Keratinocyte (primary cell): ENCODE measurements at regions not wholly inside any gene's neighbourhood (a gene's known extent, or its start where the extent isn't known, plus 50 kb on each side); places are given as distances from the start of the nearest gene placed in this dataset.

Experiments used
- DNase-seq: peaks from one replicate; pipeline ENCODE4 v3.0.0-alpha.2; 2011; ENCODE audit warnings: low read depth, missing footprints, low spot score
- FAIRE-seq: peaks from 2 replicates; lab custom pipeline; 2011; peaks lifted over from hg19 to GRCh38; lab: Jason Lieb, UNC
- H2AFZ ChIP-seq: 2 replicates; pipeline ENCODE4 v1.6.0; 2012; ENCODE audit warnings: low read length, control low read depth, inconsistent platforms; ENCODE audit not compliant: control insufficient read depth
- H3K27ac ChIP-seq: 2 replicates; pipeline ENCODE4 v1.5.1; 2011; ENCODE audit warnings: low read length; ENCODE audit not compliant: control insufficient read depth, insufficient read depth
- H3K27me3 ChIP-seq: 3 replicates; pipeline ENCODE4 v1.6.0; 2011; ENCODE audit warnings: low read length; ENCODE audit not compliant: control insufficient read depth, insufficient read depth; ENCODE audit errors: extremely low read depth
- H3K36me3 ChIP-seq, 2 experiments: 2 replicates in 1 of 2; 3 replicates in 1 of 2; pipeline ENCODE4 v1.5.1; 2011; ENCODE audit warnings: low read length in 2 of 2, mild to moderate bottlenecking in 1 of 2; ENCODE audit not compliant: control insufficient read depth in 2 of 2, insufficient read depth in 2 of 2; ENCODE audit errors: extremely low read depth in 1 of 2
- H3K4me1 ChIP-seq: 3 replicates; pipeline ENCODE4 v1.5.1; 2011; ENCODE audit warnings: low read length; ENCODE audit not compliant: control insufficient read depth, insufficient read depth; ENCODE audit errors: extremely low read depth
- H3K4me2 ChIP-seq: 3 replicates; pipeline ENCODE4 v1.6.0; 2011; ENCODE audit warnings: low read depth, low read length; ENCODE audit not compliant: control insufficient read depth, insufficient read depth; ENCODE audit errors: extremely low read depth
- H3K4me3 ChIP-seq, 3 experiments: fragments of 200-600 bp in 1 of 3; sonication (generic) in 1 of 3; 2 replicates in 2 of 3; 3 replicates in 1 of 3; pipeline ENCODE4 v1.5.1; 2011 to 2016; ENCODE audit warnings: low read length in 3 of 3, mild to moderate bottlenecking in 3 of 3, control low read depth in 2 of 3, inconsistent platforms in 1 of 3, low read depth in 1 of 3, mixed read lengths in 1 of 3, mixed run types in 1 of 3, moderate library complexity in 1 of 3; ENCODE audit not compliant: control insufficient read depth in 2 of 3, insufficient read depth in 2 of 3; ENCODE audit errors: extremely low read depth in 1 of 3
- H3K79me2 ChIP-seq: 2 replicates; pipeline ENCODE4 v1.6.0; 2012; ENCODE audit warnings: low read length; ENCODE audit not compliant: control insufficient read depth, insufficient read depth
- H3K9ac ChIP-seq: 3 replicates; pipeline ENCODE4 v1.6.0; 2011; ENCODE audit warnings: low read length; ENCODE audit not compliant: control insufficient read depth, insufficient read depth; ENCODE audit errors: extremely low read depth
- H3K9me1 ChIP-seq: 3 replicates; pipeline ENCODE4 v1.6.0; 2011; ENCODE audit warnings: low read length; ENCODE audit not compliant: control insufficient read depth, insufficient read depth; ENCODE audit errors: extremely low read depth
- H3K9me3 ChIP-seq: 2 replicates; pipeline ENCODE4 v1.5.1; 2012; ENCODE audit warnings: low read depth, low read length; ENCODE audit not compliant: control insufficient read depth
- H4K20me1 ChIP-seq: 3 replicates; pipeline ENCODE4 v1.6.0; 2011; ENCODE audit warnings: low read length; ENCODE audit not compliant: control insufficient read depth, insufficient read depth; ENCODE audit errors: extremely low read depth
- CTCF ChIP-seq, 3 experiments: IDR thresholded peaks in 1 of 3; conservative IDR thresholded peaks in 1 of 3; optimal IDR thresholded peaks in 1 of 3; 2 replicates in 2 of 3; 3 replicates in 1 of 3; pipeline versions ENCODE3 to v1.5.1; 2011; ENCODE audit warnings: low read length in 3 of 3, mild to moderate bottlenecking in 3 of 3, moderate library complexity in 2 of 3, control low read depth in 1 of 3, inconsistent platforms in 1 of 3; ENCODE audit not compliant: insufficient read depth in 2 of 3; ENCODE audit errors: extremely low read depth in 1 of 3
- EZH2 ChIP-seq: IDR thresholded peaks from one replicate; pipeline ENCODE4 v1.6.1; 2012; ENCODE audit warnings: inconsistent platforms, mild to moderate bottlenecking, low read length, moderate library complexity
- dilution Hi-C: fragments of 300-500 bp; cut with MboI; formaldehyde crosslinking; loops from one replicate; pipeline ENCODE4 v1.7.0; 2020; ENCODE audit warnings: low sequenced_read_pairs; ENCODE audit not compliant: extremely low pct_ligation_motif_present

- no peak overlapping the region for H3K4me2 ChIP-seq
- H3K9ac ChIP-seq, result no peak overlapping the region
- FAIRE-seq (no peak), DNase-seq (no peak)
- H3K79me2 ChIP-seq, result no peaks in the 10 kb centered on the region
- H3K9me1 ChIP-seq, result no peaks in the 10 kb centered on the region
- TF ChIP-seq CTCF (optimal IDR thresholded peaks at IDR 0.05 in 1 of 3, IDR thresholded peaks at IDR 0.05 in 1 of 3, conservative IDR thresholded peaks at IDR 0.05 in 1 of 3; ENCODE audit: extremely low read depth in 1 of 3, insufficient read depth in 2 of 3, low read length in 3 of 3) (no peak), EZH2 (no peak)
- no peaks in the 10 kb centered on the region for H3K4me1 ChIP-seq
- H3K36me3 ChIP-seq, result no peaks in the 10 kb centered on the region
- H4K20me1 ChIP-seq, result no peaks in the 10 kb centered on the region
- H3K27me3 ChIP-seq, result no peaks in the 10 kb centered on the region
- dilution Hi-C loops, result no loop called here
- H3K27ac ChIP-seq, result no peak overlapping the region
- H3K9me3 ChIP-seq, result no peaks in the 10 kb centered on the region
- no peak overlapping the region for H2AFZ ChIP-seq
- H3K4me3 ChIP-seq, result no peak overlapping the region
Measured at GRCh38 chr10:111249925-111250324, 173.1 kb downstream of the ADRA2A start.

GRCh38 chr10:111261081-111261615, 184.3 kb downstream of the ADRA2A start:
- Histone ChIP-seq H3K9me3 (no peaks in the 10 kb centered on the region), H4K20me1 (no peaks in the 10 kb centered on the region), H2AFZ (no peak overlapping the region), H3K4me3 (no peak overlapping the region), H3K79me2 (no peaks in the 10 kb centered on the region), H3K36me3 (no peaks in the 10 kb centered on the region), H3K27ac (no peak overlapping the region), H3K4me1 (no peaks in the 10 kb centered on the region), H3K4me2 (no peak overlapping the region), H3K27me3 (no peaks in the 10 kb centered on the region), H3K9ac (no peak overlapping the region), H3K9me1 (no peaks in the 10 kb centered on the region)
- dilution Hi-C loops, result no loop called here
- FAIRE-seq, result no peak
- no peak for DNase-seq
- no peak for TF ChIP-seq EZH2
- TF ChIP-seq CTCF (optimal IDR thresholded peaks at IDR 0.05 in 1 of 3, IDR thresholded peaks at IDR 0.05 in 1 of 3, conservative IDR thresholded peaks at IDR 0.05 in 1 of 3; ENCODE audit: extremely low read depth in 1 of 3, insufficient read depth in 2 of 3, low read length in 3 of 3), result no peak
